ENCODE measurements at regions not wholly inside any gene's neighbourhood (a gene's known extent, or its start where the extent isn't known, plus 50 kb on each side); places are given as distances from the start of the nearest gene placed in this dataset.

DNA sequence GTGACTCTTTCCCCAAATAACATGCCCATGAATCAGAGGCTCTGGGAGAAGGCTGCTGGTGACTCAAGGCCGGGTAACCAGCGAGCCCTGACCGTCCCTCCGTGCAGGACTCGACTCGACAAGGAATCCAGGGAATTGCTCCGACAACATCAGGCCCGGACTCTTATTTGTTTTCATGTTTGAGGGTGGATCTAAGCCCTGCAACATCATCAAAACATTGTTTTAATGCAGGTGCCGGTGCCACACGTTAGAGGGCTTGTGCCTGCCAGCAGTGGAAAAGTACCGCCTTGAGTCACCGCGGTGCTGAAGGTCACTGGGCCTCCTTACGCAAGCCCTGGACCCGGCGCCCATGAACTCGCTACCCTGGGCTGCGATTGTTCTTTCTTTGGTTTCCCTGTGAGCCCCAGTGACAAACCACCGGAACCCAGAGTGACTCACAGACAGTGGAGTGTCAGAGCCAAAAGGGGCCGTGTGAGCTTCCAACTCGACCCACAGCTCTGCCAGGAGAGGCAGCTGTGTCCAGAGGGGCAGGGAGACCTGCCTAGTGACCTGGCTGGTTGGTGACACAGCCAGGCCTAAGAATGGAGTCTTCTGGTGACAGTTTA, 139.4 kb upstream of the SHH start:
- no peaks in the 10 kb centered on the region for H3F3A ChIP-seq (ENCODE audit: insufficient read depth)
- WGBS, 2 experiments (ENCODE audit: low coverage in 1 of 2, low lambda C conversion rate in 2 of 2, missing lambda C conversion rate in 2 of 2) = 56 to 58% methylated on average over 21 of the region's 21 CpGs
- H3K9me3 ChIP-seq (ENCODE audit: low read depth) = no peaks in the 10 kb centered on the region
- TF ChIP-seq EZH2 (IDR thresholded peaks at IDR 0.05; ENCODE audit: insufficient read depth, poor library complexity, severe bottlenecking) = no peak
- TF ChIP-seq EZH2phosphoT487 (IDR thresholded peaks at IDR 0.05; ENCODE audit: insufficient read depth, low read depth) = no peak
- H3K9me2 ChIP-seq (ENCODE audit: insufficient read depth) = no peaks in the 10 kb centered on the region
- H3K4me3 ChIP-seq = no peak overlapping the region
- H2AFZ ChIP-seq = no peak overlapping the region
- H4K20me1 ChIP-seq (ENCODE audit: insufficient read depth) = no peaks in the 10 kb centered on the region
- no peaks in the 10 kb centered on the region for H3K36me3 ChIP-seq (ENCODE audit: low read depth)
- H3K79me2 ChIP-seq (ENCODE audit: insufficient read depth) = no peaks in the 10 kb centered on the region
- H3K4me2 ChIP-seq (ENCODE audit: unreplicated experiment) = no peak overlapping the region
- in situ Hi-C loops (cut with MboI) = no loop called here
- no peaks in the 10 kb centered on the region for H3K27me3 ChIP-seq (replicated peaks; ENCODE audit: insufficient read depth)
- no peak overlapping the region for H3K9ac ChIP-seq
- no peak overlapping the region for H3K27ac ChIP-seq
- H3K4me1 ChIP-seq (ENCODE audit: insufficient read depth) = no peaks in the 10 kb centered on the region
- DNase-seq = peak; percentile 16

DNA sequence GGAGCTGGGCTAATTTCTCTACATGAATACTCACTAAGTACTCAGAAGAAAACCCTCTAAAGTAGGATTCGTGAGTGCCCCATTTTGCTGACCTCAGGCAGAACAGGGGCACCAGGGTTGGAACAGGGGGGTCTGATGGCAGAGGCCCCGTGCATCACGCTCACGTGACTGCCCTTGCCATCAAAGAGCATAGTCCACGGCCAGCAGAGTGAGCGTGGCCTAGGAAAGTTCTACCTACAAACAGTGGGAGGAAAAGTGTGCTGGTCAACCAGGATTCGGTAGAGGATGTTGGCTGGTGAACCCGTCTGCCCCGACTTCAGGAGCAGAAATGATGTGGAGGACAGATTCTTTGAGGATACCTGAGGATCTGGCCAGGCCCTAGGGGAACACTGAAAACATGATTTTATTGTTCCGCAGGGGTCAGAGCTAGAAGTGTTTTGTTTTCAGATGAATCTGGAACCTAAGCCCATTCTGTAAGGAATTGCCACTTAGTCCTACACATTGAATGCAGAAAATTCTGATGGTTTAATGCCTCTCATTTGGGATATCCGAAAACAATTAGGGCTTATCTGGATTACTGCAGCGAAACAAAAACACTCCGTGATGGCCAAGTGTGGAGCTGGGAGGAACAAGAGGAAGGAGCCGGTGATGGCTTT, 138.8 kb upstream of the SHH start:
- no peak overlapping the region for H3K9ac ChIP-seq
- DNase-seq = no peak
- in situ Hi-C loops (cut with MboI) = no loop called here
- H3K4me1 ChIP-seq (ENCODE audit: insufficient read depth) = no peaks in the 10 kb centered on the region
- no peaks in the 10 kb centered on the region for H3K27me3 ChIP-seq (replicated peaks; ENCODE audit: insufficient read depth)
- no peaks in the 10 kb centered on the region for H3K9me2 ChIP-seq (ENCODE audit: insufficient read depth)
- no peaks in the 10 kb centered on the region for H4K20me1 ChIP-seq (ENCODE audit: insufficient read depth)
- H3K4me3 ChIP-seq = no peak overlapping the region
- no peaks in the 10 kb centered on the region for H3K36me3 ChIP-seq (ENCODE audit: low read depth)
- no peaks in the 10 kb centered on the region for H3F3A ChIP-seq (ENCODE audit: insufficient read depth)
- no peak overlapping the region for H3K4me2 ChIP-seq (ENCODE audit: unreplicated experiment)
- no peaks in the 10 kb centered on the region for H3K9me3 ChIP-seq (ENCODE audit: low read depth)
- no peak overlapping the region for H3K27ac ChIP-seq
- 37 to 38% methylated on average over 14 of the region's 14 CpGs for WGBS, 2 experiments (ENCODE audit: low coverage in 1 of 2, low lambda C conversion rate in 2 of 2, missing lambda C conversion rate in 2 of 2)
- no peak overlapping the region for H2AFZ ChIP-seq
- no peaks in the 10 kb centered on the region for H3K79me2 ChIP-seq (ENCODE audit: insufficient read depth)
- TF ChIP-seq EZH2 (IDR thresholded peaks at IDR 0.05; ENCODE audit: insufficient read depth, poor library complexity, severe bottlenecking) (no peak), EZH2phosphoT487 (IDR thresholded peaks at IDR 0.05; ENCODE audit: insufficient read depth, low read depth) (no peak)

DNA sequence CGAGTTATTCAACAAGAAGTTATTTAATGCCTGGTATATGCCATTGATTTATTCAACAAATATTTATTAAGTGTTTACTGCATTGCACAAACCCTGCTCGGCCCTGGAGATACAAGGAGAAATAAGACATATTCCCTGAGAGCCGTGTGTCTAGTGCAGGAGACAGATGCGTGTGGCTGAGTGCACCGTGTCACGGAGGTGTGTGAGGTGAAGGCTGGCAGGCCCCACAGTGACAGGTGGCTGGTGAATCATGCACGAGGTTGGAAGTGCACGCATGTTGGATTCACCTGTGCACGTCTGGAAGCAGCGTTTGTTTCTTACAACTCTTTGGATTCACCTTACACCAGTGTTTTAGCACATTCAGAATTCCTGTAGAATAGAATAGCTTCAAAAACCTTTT, 136.6 kb upstream of the SHH start:
- Histone ChIP-seq H3K27ac (no peak overlapping the region), H3K4me2 (ENCODE audit: unreplicated experiment) (no peak overlapping the region), H3K27me3 (replicated peaks; ENCODE audit: insufficient read depth) (no peaks in the 10 kb centered on the region), H3K4me1 (ENCODE audit: insufficient read depth) (no peaks in the 10 kb centered on the region), H3K9me2 (ENCODE audit: insufficient read depth) (no peaks in the 10 kb centered on the region), H3K9me3 (ENCODE audit: low read depth) (no peaks in the 10 kb centered on the region), H3K79me2 (ENCODE audit: insufficient read depth) (no peaks in the 10 kb centered on the region), H3K36me3 (ENCODE audit: low read depth) (no peaks in the 10 kb centered on the region), H4K20me1 (ENCODE audit: insufficient read depth) (no peaks in the 10 kb centered on the region), H2AFZ (no peak overlapping the region), H3K4me3 (no peak overlapping the region), H3F3A (ENCODE audit: insufficient read depth) (no peaks in the 10 kb centered on the region), H3K9ac (no peak overlapping the region)
- no peak for DNase-seq
- TF ChIP-seq EZH2phosphoT487 (IDR thresholded peaks at IDR 0.05; ENCODE audit: insufficient read depth, low read depth) (no peak), EZH2 (IDR thresholded peaks at IDR 0.05; ENCODE audit: insufficient read depth, poor library complexity, severe bottlenecking) (no peak)
- in situ Hi-C loops (cut with MboI) = no loop called here
- WGBS, 2 experiments (ENCODE audit: low coverage in 1 of 2, low lambda C conversion rate in 2 of 2, missing lambda C conversion rate in 2 of 2) = 21 to 23% methylated on average over 10 of the region's 10 CpGs

DNA sequence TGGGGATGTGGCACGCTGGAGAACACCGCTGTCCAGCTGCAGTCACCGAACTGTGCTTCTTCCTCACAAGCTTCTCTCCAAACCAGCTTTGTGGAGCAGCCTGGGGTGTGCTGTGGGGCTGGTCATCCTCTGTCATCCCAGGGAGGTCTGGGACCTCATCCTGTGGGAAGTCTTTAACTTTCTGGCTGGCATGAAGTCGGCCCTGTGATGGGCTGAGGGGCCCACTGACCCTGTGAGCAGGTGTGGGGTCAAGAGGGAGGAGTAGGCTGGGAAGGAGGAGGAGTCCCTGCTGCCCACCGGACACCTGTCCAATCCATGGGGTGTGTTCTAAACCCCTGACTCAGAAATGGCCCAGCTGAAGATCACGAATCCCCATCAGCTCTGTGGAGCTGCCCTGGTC, 136.2 kb upstream of the SHH start:
- Histone ChIP-seq H4K20me1 (ENCODE audit: insufficient read depth) (no peaks in the 10 kb centered on the region), H3K9me2 (ENCODE audit: insufficient read depth) (no peaks in the 10 kb centered on the region), H3K36me3 (ENCODE audit: low read depth) (no peaks in the 10 kb centered on the region), H3K27ac (no peak overlapping the region), H3K4me1 (ENCODE audit: insufficient read depth) (no peaks in the 10 kb centered on the region), H3K27me3 (replicated peaks; ENCODE audit: insufficient read depth) (no peaks in the 10 kb centered on the region), H3K79me2 (ENCODE audit: insufficient read depth) (no peaks in the 10 kb centered on the region), H3F3A (ENCODE audit: insufficient read depth) (no peaks in the 10 kb centered on the region), H2AFZ (no peak overlapping the region), H3K4me2 (ENCODE audit: unreplicated experiment) (no peak overlapping the region), H3K4me3 (no peak overlapping the region), H3K9me3 (ENCODE audit: low read depth) (no peaks in the 10 kb centered on the region), H3K9ac (no peak overlapping the region)
- TF ChIP-seq EZH2 (IDR thresholded peaks at IDR 0.05; ENCODE audit: insufficient read depth, poor library complexity, severe bottlenecking) (no peak), EZH2phosphoT487 (IDR thresholded peaks at IDR 0.05; ENCODE audit: insufficient read depth, low read depth) (no peak)
- WGBS, 2 experiments (ENCODE audit: low coverage in 1 of 2, low lambda C conversion rate in 2 of 2, missing lambda C conversion rate in 2 of 2) = 19 to 20% methylated on average over 6 of the region's 6 CpGs
- in situ Hi-C loops (cut with MboI) = no loop called here
- DNase-seq = no peak

Measured in GM23248 (cell line).